GM12873 (cell line): ENCODE measurements at regions not wholly inside any gene's neighbourhood (a gene's known extent, or its start where the extent isn't known, plus 50 kb on each side); places are given as distances from the start of the nearest gene placed in this dataset.

ENCODE experiments used
- CTCF ChIP-seq: IDR thresholded peaks from 2 replicates; pipeline ENCODE4 v1.5.1; 2012; ENCODE audit warnings: low read depth, mild to moderate bottlenecking, moderate library complexity, low read length, control low read depth; ENCODE audit not compliant: insufficient read depth; ENCODE audit errors: missing control alignments

GRCh38 chr12:118750666-118751065 is 230.7 kb upstream of the SRRM4 start:
- TF ChIP-seq CTCF = no peak

GRCh38 chr12:118751355-118751754 is 230.0 kb upstream of the SRRM4 start:
- no peak for TF ChIP-seq CTCF

GRCh38 chr12:118760623-118761022 is 220.7 kb upstream of the SRRM4 start:
- no peak for TF ChIP-seq CTCF

GRCh38 chr12:118763234-118763633 is 218.1 kb upstream of the SRRM4 start:
- TF ChIP-seq CTCF = no peak

- TF ChIP-seq CTCF = no peak
Measured at GRCh38 chr12:118773956-118774723, 207.2 kb upstream of the SRRM4 start.

GRCh38 chr12:118777504-118777903 is 203.8 kb upstream of the SRRM4 start:
- TF ChIP-seq CTCF = no peak

GRCh38 chr12:118778077-118778476 is 203.3 kb upstream of the SRRM4 start:
- TF ChIP-seq CTCF = no peak
